Left lobe of liver (tissue), 2 donors: ENCODE measurements at regions not wholly inside any gene's neighbourhood (a gene's known extent, or its start where the extent isn't known, plus 50 kb on each side); places are given as distances from the start of the nearest gene placed in this dataset.

Experiments used
- ATAC-seq: fragments of 200-7000 bp; cut with Tn5 transposase; one replicate; pipeline ENCODE4 v1.9.1; 2020; ENCODE audit warnings: mild to moderate bottlenecking, moderate library complexity
- DNase-seq: peaks from one replicate; pipeline ENCODE4 v3.0.0-alpha.2; 2020; ENCODE audit warnings: low spot score
- donor health status: DM: no; HTN: no; CAD: no; lungs with moderate emphysema.
- donor health status: DM: no; HTN: yes; CAD: no.

DNA sequence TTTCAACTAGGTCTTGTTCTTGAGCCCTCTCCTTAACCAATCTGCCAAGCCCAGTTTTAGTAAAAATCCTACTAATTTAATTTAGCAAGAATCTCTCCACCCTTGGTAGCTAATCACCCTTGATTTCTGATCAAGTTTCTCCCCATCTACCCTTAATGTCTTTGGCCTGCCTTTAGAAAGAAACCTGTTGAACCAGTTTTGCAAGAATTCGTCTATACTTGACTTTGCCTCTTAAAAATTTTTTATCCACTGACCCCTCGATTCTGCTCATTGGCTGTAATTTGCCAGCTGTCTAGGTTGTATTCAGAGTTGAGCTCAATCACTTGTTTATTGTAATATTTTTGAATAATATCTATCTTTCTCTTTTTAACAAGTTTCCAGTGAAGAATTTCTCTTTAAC, 1138.5 kb downstream of the CDH11 start:
- no peak for DNase-seq

GRCh38 chr16:63982741-63983140, 1139.1 kb downstream of the CDH11 start:
- DNase-seq, result no peak
- no peak for ATAC-seq

More for the DNA sequence above, 1138.5 kb downstream of the CDH11 start:
- ATAC-seq, result no peak

GRCh38 chr16:63982110-63982509, 1139.8 kb downstream of the CDH11 start:
- no peak for DNase-seq
- no peak for ATAC-seq

DNA sequence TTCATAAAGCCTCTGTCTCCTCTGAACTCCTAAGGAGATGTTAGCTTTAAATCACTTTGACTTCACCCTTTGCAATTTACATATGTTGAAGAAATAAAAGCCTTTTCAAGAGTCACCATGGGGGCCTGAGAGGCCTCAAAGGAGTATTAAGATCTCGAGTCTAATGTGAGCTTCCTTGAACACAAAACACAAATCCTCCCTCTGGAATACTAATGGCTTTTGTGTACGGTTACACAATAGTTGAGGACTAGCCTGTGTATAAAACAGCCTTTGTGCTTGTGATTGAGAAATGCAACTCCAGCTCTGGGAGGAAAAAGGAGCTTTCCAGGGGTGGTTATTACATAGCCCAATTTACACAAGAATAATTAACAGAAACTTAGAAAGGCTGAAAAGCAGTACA, 1140.2 kb downstream of the CDH11 start:
- DNase-seq, result no peak
- no peak for ATAC-seq

DNA sequence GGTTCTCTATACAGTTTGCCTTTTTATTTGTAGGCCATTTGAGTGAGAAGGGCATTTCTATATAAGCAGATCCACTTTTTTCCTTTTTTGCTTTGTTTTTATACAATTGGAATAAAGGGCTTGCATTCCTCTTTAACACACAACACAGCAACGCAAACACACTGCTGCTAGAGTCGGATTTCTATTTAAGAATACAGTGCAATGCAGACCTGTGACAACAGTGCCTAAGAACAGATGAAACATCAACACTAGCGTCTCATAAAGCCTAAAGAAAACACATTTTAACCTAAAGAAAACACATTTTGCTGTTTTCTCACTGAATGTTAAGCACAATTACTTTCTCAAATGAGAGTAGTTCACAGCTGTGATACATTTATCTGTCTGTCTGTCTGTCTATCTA, 1141.1 kb downstream of the CDH11 start:
- ATAC-seq (no peak), DNase-seq (no peak)

DNA sequence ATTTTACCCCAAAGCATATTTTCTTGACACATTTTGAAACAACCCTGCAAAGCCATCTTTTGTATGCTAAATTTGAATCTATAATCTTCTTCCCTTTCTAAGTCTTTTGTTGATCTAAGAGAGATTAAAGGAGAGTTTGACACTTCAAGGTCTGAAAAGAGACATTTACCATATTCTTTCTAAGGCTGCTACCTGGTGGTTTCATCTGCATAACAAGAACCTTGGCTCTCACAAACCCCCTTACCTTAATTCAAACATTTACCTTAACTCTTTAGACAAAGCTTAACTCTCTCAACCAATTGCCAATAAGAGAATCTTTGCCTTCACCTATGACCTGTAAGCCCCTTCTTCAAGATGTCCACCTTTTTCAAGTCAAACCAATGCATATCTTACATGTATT, 1143.6 kb downstream of the CDH11 start:
- ATAC-seq (no peak), DNase-seq (no peak)

- ATAC-seq, result no peak
- no peak for DNase-seq
Observed at GRCh38 chr16:63976345-63976744, 1145.5 kb downstream of the CDH11 start.

GRCh38 chr16:63975669-63976068, 1146.2 kb downstream of the CDH11 start:
- ATAC-seq, result no peak
- DNase-seq, result no peak

- ATAC-seq, result no peak
Observed at GRCh38 chr16:63967966-63968365, 1153.9 kb downstream of the CDH11 start.

GRCh38 chr16:63960321-63960720, 1161.5 kb downstream of the CDH11 start:
- DNase-seq, result no peak

More at GRCh38 chr16:63967966-63968365, 1153.9 kb downstream of the CDH11 start:
- no peak for DNase-seq

GRCh38 chr16:63947022-63947421, 1174.8 kb downstream of the CDH11 start:
- ATAC-seq (no peak), DNase-seq (no peak)

More at GRCh38 chr16:63960321-63960720, 1161.5 kb downstream of the CDH11 start:
- no peak for ATAC-seq

DNA sequence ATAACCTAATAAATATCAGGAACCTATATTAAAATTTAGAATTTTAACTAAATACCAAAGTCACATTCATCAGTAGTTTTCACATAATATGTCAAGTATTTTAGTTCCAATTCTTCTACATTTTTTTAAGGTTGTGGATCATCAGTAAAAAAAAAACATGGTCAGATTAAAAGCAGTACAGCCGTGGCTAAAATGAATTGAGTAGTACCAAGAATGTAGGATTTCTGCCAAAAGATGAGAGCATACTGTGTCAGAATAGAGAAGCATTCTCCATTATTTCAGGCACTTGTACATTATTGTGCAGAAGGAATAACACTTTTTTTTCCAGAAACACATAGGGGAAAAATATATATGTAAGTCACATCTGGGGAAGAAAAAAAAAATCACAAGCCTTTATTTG, 1176.1 kb downstream of the CDH11 start:
- DNase-seq (no peak), ATAC-seq (no peak)

DNA sequence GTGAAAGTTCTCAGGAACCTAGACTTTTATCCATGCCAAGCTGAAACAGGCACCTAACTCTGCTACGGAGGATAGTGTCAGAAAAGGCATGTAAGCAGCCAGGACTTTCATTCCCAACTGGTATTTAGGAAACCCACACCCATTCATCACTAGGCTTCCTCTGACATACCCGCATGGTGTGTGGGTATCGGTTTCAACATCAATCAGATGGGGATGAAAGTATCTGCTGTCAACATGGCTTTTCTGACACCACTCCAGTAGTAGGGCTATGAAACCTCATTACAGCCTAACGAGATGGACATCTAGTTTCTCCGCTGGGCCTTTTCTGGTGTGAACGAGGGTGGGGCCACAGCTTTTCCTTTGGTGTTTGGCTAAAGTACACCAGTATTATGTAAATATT, 1178.3 kb downstream of the CDH11 start:
- DNase-seq (no peak), ATAC-seq (no peak)

GRCh38 chr16:63938661-63939060, 1183.2 kb downstream of the CDH11 start:
- no peak for ATAC-seq
- DNase-seq, result no peak

GRCh38 chr16:63933841-63934240, 1188.0 kb downstream of the CDH11 start:
- DNase-seq (no peak), ATAC-seq (no peak)

GRCh38 chr16:63928421-63928820, 1193.4 kb downstream of the CDH11 start:
- no peak for ATAC-seq
- DNase-seq, result no peak

GRCh38 chr16:63925221-63925620, 1196.6 kb downstream of the CDH11 start:
- no peak for DNase-seq
- no peak for ATAC-seq

- ATAC-seq, result no peak
Observed at GRCh38 chr16:63922560-63922959, 1199.3 kb downstream of the CDH11 start.

GRCh38 chr16:63921737-63922295, 1200.0 kb downstream of the CDH11 start:
- ATAC-seq (no peak), DNase-seq (no peak)

More at GRCh38 chr16:63922560-63922959, 1199.3 kb downstream of the CDH11 start:
- no peak for DNase-seq

DNA sequence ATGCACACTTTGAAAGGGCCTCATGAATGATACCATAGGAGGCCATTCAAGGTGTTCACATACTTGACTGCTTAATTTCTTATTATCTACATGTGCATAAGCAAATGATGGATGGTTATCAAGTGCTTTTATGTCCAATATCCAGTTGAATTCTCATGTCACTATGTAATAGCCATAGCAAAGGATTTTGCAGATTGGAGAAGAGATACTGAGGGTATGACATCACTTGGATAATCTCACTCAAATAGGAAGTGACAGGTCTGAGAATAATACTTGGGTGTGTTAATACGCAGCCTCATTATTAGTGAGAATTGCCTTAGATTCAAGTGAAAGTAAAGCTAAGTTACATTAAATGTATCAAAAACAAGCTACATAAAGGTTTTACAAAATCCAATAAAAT, 1208.6 kb downstream of the CDH11 start:
- no peak for ATAC-seq
- no peak for DNase-seq

- DNase-seq (no peak), ATAC-seq (no peak)
Observed at GRCh38 chr16:63907251-63907650, 1214.6 kb downstream of the CDH11 start.

GRCh38 chr16:63904930-63905329, 1216.9 kb downstream of the CDH11 start:
- no peak for DNase-seq
- no peak for ATAC-seq

- ATAC-seq (no peak), DNase-seq (no peak)
Observed at GRCh38 chr16:63904182-63904581, 1217.7 kb downstream of the CDH11 start.
